ENCODE measurements at regions not wholly inside any gene's neighbourhood (a gene's known extent, or its start where the extent isn't known, plus 50 kb on each side); places are given as distances from the start of the nearest gene placed in this dataset.

DNA sequence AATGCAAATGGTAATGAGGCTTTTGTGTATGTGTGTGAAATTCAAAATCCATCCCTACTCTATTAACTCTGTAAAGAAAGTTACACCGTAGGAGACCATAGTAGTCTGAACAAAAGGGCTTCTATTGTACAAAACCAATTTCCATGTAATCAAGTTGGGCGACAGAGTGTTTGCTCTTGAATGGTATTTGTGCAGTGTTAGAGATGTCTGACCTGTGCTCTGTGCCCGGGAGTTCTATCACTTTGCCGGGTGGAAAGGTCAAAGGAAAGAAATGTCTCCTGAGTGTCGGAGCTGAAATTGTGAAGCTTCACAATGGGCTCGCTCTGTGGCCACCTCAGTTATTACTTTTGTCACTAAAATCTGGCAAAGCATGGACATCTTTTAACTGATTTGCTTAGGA, 312.0 kb downstream of the SAMD5 start:
- no peak for DNase-seq (ENCODE audit: low read depth)

- no peak for DNase-seq (ENCODE audit: low read depth)
Measured at GRCh38 chr6:147821295-147821897, 312.9 kb downstream of the SAMD5 start.

- no peak for DNase-seq (ENCODE audit: low read depth)
Measured at GRCh38 chr6:147823936-147824335, 315.4 kb downstream of the SAMD5 start.

GRCh38 chr6:147825848-147826247, 317.4 kb downstream of the SAMD5 start:
- DNase-seq (ENCODE audit: low read depth): no peak

GRCh38 chr6:147826698-147827097, 318.2 kb downstream of the SAMD5 start:
- DNase-seq (ENCODE audit: low read depth): no peak

DNA sequence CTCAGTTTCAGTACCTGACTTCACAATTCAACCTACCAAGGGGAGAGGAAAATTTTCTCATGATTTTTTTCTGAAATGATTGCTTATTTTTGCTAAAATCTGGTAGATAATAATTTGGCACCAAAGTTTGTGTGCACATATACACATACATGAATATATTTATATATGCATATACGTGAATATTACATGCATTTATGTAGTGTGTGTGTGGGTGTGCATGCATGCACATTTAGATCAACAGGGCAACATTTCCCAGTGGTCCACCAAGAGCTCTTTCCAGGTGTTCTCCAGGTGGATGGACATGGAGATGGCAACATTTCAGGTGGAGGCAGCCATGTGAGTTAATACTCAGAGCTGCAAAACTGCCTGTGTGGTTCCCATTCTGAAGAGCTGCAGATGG, 320.9 kb downstream of the SAMD5 start:
- DNase-seq (ENCODE audit: low read depth): no peak

GRCh38 chr6:147829835-147830234, 321.3 kb downstream of the SAMD5 start:
- DNase-seq (ENCODE audit: low read depth): no peak

- DNase-seq (ENCODE audit: low read depth): no peak
Measured at GRCh38 chr6:147831356-147831755, 322.9 kb downstream of the SAMD5 start.

DNA sequence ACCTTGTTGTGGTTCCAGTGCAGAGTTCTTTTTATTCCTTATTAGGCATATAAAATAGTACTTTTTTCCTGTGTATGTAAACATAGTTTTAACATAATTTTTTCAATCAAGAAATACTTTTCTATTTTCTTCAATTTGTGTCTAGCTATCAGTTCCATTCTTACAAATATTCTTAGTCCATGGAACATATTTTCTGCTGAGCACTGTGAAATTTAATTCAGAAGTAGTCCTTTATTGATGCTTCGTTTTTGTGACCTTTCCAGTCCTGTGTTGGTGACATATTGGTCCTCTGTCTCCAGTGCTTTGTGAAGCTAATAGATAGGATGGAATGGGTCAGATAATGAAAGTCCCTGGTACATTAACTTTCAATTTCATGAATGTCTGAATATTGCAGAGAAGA, 325.1 kb downstream of the SAMD5 start:
- DNase-seq (ENCODE audit: low read depth): no peak

DNA sequence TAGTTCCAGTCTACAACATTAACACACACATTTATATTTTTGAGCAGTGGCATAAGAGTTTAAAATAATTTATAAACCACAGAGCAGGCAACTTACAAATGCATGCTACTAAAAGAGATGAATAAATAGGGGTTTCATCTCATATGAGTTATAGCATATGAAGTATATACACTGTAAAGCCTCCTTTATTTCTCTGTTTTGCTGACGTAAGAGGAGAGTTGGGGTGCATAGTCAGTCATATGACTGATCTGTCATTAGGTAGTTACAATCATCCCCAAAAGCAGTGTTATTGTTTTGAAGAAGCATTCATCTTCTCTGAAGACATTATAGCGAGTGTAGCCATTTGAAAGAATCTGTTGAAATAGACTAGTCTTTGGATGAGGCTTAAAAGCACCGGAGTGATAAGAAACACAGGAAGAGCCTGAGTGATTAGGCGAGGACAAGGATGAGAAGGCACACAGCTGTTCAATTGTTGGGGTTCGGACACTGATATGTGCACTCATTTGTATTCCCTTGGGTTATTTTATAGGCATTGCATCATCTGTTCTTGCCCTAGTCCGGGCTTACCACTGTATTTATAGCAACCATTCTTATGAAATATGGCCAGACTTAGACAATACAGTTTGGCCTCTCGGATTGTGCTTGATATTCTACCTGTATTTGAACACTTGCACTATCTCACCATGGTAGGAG, 325.7 kb downstream of the SAMD5 start:
- no peak for DNase-seq (ENCODE audit: low read depth)

DNA sequence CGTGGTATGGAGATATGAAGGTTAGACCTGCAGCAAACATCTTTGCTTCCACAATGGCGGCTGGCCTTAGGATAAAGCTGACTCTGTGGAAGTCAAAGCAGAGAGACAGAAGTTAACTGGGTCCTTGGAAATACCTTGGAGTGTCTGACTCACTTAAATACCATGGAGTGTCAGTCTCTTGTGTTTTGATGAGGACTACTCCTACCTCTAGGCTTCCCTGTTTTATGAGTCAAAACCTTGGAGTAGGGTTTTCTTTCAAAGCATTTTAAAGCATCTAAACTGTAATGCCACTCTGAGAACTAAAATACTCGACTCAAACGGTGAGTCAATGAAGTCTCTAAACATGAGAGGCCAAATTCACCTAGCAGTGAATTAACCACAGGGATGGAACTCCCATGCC, 329.1 kb downstream of the SAMD5 start:
- DNase-seq (ENCODE audit: low read depth): no peak

DNA sequence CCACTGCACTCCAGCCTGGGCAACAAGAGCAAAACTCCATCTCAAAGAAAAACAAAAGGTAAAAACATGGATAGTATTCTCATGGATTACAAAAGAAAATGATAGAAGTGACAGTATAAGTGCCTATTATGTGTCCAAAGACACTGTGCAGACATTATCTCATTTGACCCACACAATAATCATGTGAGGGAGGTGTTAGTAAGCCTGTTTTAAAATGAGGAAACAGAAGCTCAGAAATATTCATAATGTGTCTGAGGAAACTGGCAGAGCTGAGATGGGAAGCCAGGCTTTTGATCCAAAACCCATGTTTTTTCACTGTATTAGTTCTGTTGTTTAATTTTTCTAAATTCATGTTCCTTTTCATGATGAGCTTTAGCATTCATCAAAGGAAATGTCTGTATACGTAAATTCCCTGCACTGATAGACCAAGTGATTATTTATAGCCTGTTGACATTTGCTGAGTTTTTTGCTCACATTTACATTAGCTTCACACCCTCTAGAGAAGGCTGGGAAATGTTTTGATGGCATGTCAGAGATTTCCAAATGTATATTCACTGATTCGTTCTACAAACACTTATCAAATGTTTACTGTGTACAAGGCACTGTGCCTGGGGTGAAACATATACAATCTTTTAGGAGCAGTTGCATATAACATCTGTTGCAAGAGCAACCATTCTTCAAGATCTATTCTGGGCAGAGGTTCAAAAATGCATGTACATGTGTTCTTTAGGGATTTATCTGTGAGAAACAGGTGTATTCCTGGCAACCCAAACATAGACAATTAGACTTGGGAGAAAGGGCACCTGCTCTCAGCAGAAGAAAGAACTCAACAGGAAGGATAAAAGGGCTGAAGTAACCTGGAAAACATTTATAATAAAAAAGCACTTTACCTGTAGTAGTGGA, 331.5 kb downstream of the SAMD5 start:
- no peak for DNase-seq (ENCODE audit: low read depth)

DNA sequence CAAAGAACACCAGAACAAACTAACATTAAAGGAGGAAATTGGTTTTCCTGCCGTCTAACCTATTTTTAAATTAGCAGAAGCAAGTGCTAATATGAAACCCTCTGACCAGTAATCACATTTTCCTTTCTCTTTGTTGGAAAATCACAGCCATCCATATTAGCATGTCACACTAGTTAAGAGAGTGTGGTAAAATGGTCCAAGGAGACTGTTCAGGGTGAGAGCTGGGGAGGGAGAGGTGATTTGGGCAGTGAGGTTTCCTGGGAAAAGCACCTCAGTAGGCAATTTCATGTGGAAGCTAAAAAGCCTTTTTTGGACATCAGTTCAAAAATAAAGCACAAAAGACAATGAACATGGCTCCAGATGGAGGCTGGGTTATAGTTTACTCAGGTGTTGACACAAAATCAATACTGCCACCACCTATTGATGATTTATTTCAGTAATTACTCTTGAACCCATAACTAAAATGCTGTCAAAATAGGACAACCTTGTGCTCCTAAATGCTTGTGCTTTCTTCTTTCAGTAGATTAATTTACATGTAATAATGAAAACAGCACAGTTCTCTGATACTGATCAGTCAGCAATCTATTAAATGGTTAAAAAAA, 333.2 kb downstream of the SAMD5 start:
- no peak for DNase-seq (ENCODE audit: low read depth)

DNA sequence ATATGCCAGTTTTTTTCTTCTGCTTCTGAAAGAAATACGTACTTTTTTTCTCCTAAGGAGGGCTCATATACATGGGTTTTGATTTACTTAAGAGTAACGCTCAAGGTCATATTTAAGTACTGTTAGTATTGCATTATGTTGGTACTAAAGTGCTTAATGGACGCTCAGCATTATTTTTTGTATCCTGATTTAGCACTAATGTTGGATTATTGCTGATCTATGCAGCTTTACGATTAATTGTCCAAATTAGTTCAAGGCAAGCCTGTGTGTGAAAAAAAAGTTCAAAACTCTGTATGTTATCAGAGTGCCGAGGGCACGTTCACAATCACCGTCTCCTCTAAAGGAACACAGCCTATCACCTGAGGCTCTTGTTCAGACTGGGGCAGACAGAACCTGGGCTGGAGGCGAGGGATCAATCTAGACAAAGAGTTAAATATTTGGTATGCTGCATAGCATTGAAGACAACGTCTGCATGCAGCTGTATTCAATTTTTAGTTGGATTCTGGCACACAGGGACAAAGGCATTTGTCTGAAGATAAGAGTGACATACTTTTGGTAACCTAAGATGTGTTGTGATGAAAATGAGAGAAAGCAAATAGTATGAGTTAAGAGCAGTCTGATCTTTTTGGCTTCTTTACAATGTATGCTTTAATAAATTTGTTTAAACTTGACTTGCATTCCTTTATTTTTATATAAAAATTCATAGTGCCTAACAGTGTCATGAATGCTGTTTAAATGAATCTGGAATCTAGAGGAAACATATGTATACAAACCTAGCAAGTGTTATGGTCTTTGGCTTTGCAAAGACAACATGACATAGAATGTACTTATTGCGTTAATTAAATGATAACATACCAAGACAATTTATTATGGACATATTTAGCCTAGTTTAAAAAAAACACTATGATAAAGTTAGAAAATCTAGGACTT, 341.2 kb downstream of the SAMD5 start:
- DNase-seq (ENCODE audit: low read depth): no peak

DNA sequence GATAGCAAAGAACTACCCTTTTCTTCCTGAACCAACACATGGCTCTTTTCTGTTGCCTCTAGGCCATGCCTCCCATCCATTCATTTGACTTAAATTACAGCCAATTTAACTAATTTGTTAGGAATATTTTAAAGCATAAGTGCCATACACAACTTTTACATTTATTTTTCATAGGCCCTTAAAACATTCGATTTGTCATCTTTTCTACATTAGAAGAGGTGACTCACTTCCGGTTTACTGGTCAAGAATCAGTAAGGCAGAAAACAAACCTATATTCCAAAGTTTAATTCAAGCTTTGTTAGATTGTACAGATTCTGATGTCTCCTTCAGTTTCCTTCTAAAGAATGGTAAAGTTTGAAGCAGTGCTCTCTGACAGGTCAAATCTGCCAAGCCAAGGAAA, 344.3 kb downstream of the SAMD5 start:
- no peak for DNase-seq (ENCODE audit: low read depth)

DNA sequence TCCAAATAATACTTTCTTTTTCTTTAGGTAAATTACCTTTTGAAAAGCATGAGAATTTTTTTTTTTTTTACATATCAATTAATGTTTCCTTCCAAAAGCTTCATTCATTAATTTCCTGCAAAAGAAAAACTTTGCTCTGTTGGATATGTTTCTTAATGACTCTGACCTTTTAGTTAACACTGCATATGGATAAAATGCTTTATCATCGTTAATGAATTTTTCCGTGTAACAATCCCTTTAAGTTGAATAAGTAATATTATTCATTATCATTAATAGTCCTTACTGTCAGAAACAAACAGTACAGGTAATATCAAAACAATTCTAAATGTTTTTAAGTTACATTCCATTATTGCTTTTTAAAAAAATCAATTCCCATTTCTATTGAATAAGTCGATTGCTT, 345.1 kb downstream of the SAMD5 start:
- no peak for DNase-seq (ENCODE audit: low read depth)

DNA sequence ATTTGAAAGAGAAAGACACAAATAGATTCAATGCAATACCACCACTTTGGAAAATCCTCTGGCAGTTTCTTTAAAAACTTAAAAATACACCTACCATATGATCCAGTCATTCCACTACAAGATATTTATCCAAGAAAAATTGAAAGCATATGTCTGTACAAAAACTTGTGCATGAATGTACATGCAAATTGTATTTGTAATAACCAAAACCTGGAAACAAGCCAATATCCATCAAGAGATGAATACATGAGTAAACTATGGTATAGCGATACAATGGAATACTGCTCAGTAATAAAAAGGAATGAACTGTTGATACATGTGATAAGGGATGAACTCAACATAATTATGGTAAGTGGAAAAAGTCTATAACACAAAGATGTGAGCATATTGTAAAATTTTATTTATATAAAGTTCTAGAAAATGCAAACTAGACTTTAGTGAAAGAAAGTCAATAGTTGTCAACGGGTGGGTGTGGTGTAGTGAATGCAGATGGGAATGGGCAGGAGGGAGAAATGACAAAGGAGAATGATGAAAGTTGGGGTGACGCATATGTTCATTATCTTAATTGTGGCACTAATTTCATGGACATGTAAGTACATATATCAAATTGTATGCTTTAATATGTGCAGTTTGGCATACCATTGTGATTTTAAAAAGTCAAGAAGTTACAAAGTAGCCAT, 347.5 kb downstream of the SAMD5 start:
- no peak for DNase-seq (ENCODE audit: low read depth)

DNA sequence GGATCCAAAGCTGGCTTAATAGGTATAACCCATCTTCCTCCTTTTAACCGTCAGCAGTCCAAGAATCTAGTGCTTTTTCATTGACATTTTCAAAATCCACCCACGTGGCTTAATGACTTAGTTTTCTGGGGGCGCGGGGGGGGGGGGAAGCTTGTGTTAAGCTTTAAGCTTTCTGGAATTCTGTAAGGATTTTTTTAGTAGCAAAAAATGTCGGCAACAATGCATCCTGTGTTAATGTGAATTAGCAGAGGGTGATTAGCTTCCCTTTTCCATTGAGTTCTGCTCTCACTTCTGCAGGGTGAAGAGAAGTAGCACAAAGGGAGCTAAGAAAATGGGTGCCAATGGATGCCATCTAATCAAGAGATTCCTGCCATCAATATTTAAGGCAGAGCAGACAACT, 348.2 kb downstream of the SAMD5 start:
- DNase-seq (ENCODE audit: low read depth): no peak

DNA sequence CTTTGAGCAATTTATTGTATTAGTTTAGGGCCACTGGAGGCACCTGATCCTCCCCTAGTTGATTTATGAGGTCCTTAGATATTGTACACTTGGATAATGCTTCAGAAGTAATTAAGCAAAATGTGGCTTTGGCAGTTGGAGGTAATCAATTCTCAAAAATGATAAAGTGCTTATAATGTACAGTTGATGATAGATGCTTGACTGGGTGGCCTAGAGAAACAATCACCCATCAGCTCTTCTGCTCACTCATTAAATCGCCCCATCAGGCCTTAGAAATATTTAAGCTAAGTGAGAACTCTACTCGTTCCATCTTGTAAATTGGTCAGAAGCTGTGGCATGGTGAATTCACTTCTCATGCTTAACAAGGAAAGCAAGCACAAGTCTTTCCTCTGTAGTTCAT, 349.9 kb downstream of the SAMD5 start:
- DNase-seq (ENCODE audit: low read depth): no peak

DNA sequence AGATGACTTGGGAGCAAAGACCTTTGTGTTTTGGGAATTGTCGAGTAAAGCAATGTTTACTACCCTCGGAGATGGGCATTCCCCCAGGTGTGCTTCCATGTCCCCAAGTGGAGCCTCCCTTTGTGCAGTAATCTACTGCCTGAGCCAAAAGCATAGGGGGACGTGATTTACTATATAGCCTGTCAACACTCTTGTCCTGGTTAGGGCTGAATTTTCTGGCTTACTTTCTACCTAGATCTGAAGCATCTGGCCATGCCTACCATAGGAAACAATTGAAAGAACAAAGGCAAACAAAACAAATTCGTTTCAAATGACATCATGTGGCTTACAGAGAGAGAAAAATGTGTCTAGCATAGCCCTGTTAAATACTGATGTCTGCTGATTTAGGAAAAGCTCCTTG, 350.6 kb downstream of the SAMD5 start:
- DNase-seq (ENCODE audit: low read depth): no peak

DNA sequence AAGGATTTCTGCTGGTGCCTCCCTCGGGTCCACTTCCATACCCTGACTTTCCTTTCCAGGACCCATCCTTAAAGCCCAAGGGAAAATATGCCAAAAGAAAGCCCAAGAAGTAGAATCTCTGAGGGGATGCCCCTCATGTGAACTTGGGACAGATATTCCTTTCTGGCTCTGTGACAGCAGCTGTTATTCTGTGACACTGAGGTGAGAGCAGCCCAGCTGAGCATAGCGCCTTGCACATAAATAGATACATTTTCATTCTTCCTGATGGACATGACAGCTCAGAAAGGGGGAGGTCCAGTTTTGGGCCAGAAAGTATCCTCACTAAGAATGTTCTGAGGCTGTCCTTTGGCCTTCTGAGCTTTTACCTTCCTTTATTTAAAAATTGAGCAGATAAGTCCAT, 353.2 kb downstream of the SAMD5 start:
- DNase-seq (ENCODE audit: low read depth): no peak
